Upper lobe of left lung (tissue), 4 donors: ENCODE measurements at regions not wholly inside any gene's neighbourhood (a gene's known extent, or its start where the extent isn't known, plus 50 kb on each side); places are given as distances from the start of the nearest gene placed in this dataset.

Source experiments
- CTCF ChIP-seq, 6 experiments: fragments of 450-650 bp in 4 of 6; fragments of 200-600 bp in 2 of 6; sonication (generic) in 2 of 6; IDR thresholded peaks; one replicate each; pipeline ENCODE4 v1.5.1; 2016 to 2019; ENCODE audit warnings: antibody characterized with exemption in 6 of 6
- POLR2A ChIP-seq, 4 donors: fragments of 450-650 bp; IDR thresholded peaks; one replicate each; pipeline ENCODE4 v1.5.1; 2016 to 2017; ENCODE audit warnings: antibody characterized with exemption in 4 of 4, mild to moderate bottlenecking in 2 of 4
- POLR2AphosphoS5 ChIP-seq, 2 donors: sonication (generic); formaldehyde crosslinking; IDR thresholded peaks; one replicate each; pipeline ENCODE4 v1.5.1; 2017; ENCODE audit warnings: antibody characterized with exemption in 2 of 2

GRCh38 chr4:41391271-41391670, 134.5 kb downstream of the UCHL1 start:
- TF ChIP-seq CTCF (IDR thresholded peaks at IDR 0.05) (no peak), POLR2A (IDR thresholded peaks at IDR 0.05) (no peak), POLR2AphosphoS5 (IDR thresholded peaks at IDR 0.05) (no peak)
